AG09309 (cell line): ENCODE measurements at regions not wholly inside any gene's neighbourhood (a gene's known extent, or its start where the extent isn't known, plus 50 kb on each side); places are given as distances from the start of the nearest gene placed in this dataset.

ENCODE experiments used
- DNase-seq: peaks from one replicate; pipeline ENCODE4 v3.0.0-alpha.2; 2010; ENCODE audit warnings: low read depth
- H3K4me3 ChIP-seq: 2 replicates; pipeline ENCODE4 v1.5.1; 2011; ENCODE audit warnings: mild to moderate bottlenecking, low read depth, low read length, moderate library complexity; ENCODE audit not compliant: control insufficient read depth
- TF ChIP-seq, protein P1 (sequence below): IDR thresholded peaks from 2 replicates; pipeline ENCODE4 v1.5.1; 2011; ENCODE audit warnings: mild to moderate bottlenecking, low read depth, low read length, inconsistent platforms; ENCODE audit not compliant: insufficient read depth, control insufficient read depth; ENCODE audit errors: missing control alignments

GRCh38 chr10:91726355-91726754 is 71.9 kb upstream of the TNKS2 start:
- no peak overlapping the region for H3K4me3 ChIP-seq
- no peak for DNase-seq
- TF ChIP-seq, protein P1, sequence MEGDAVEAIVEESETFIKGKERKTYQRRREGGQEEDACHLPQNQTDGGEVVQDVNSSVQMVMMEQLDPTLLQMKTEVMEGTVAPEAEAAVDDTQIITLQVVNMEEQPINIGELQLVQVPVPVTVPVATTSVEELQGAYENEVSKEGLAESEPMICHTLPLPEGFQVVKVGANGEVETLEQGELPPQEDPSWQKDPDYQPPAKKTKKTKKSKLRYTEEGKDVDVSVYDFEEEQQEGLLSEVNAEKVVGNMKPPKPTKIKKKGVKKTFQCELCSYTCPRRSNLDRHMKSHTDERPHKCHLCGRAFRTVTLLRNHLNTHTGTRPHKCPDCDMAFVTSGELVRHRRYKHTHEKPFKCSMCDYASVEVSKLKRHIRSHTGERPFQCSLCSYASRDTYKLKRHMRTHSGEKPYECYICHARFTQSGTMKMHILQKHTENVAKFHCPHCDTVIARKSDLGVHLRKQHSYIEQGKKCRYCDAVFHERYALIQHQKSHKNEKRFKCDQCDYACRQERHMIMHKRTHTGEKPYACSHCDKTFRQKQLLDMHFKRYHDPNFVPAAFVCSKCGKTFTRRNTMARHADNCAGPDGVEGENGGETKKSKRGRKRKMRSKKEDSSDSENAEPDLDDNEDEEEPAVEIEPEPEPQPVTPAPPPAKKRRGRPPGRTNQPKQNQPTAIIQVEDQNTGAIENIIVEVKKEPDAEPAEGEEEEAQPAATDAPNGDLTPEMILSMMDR: no peak

- H3K4me3 ChIP-seq: no peak overlapping the region
- no peak for DNase-seq
- TF ChIP-seq, protein P1: no peak
Observed at GRCh38 chr10:91724933-91725332, 73.3 kb upstream of the TNKS2 start.

DNA sequence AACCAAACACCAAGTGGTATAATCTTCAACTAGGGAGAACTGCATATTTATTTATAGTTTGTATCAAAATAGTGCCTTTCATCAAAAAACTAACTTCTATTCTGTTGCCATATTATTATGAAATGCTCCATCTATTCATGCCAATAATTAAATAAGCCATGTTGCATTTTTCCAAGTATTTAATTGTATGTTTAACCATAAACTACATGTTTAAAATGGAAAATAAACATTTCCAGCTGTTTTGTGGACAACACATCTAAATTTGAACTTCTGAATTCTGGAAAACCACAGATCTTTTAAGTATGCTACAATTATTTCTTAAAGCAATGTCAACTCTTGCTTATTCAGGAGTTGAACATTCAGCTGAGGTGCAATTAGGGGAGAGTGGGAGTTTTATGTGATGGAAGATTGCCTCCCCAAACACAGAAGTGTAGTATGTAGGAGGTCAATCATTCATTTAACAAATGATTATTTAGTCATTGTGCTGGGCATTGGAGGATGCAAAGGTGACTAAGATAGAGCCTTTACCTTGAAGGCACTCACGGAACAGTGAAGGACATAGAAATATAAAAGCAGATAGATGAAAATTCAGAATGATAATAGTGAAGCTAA is 80.7 kb upstream of the PPP1R3C start:
- H3K4me3 ChIP-seq: no peak overlapping the region

DNA sequence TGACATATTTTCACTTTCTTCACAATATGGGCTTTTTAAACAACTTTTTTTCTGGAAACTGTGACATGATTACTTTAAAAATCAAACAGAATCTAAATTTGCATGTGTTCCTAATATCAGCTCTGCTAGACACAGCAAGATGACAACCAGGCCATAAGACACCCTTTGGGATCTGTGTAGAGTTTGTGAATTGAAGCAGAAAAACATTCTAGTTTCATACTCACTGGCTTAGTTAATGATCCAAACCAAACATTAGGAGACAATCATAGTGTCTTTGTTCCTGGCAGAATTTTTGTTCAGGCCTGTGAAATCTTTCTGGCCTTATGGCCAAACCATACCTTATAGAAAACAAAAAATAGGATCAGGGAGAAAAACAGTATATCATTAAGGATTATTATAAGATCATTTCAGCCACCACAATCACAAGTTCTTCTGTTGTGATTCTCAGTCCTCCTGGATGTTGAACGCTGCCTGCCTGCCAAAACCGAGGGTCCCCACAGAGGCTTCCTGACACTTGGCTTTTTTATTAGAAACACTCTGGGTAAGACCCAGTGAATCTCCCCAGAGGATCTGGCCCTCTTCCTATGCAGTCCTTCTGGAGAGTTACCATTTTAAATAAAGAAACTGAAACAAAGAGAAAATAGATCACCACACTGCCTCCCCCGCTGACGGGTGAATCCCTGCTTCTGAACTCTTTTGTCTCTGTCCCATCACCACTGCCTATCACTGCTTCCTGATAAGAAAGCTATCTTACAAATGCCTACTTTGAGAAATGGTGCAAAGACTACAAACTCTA is 79.2 kb upstream of the PPP1R3C start:
- DNase-seq: no peak
- H3K4me3 ChIP-seq: no peak overlapping the region
- TF ChIP-seq, protein P1: no peak

More for the DNA sequence above, 80.7 kb upstream of the PPP1R3C start:
- TF ChIP-seq, protein P1: no peak
- DNase-seq: no peak

GRCh38 chr10:91709394-91709798 is 76.5 kb upstream of the PPP1R3C start:
- TF ChIP-seq, protein P1: no peak
- DNase-seq: no peak
- H3K4me3 ChIP-seq: no peak overlapping the region

DNA sequence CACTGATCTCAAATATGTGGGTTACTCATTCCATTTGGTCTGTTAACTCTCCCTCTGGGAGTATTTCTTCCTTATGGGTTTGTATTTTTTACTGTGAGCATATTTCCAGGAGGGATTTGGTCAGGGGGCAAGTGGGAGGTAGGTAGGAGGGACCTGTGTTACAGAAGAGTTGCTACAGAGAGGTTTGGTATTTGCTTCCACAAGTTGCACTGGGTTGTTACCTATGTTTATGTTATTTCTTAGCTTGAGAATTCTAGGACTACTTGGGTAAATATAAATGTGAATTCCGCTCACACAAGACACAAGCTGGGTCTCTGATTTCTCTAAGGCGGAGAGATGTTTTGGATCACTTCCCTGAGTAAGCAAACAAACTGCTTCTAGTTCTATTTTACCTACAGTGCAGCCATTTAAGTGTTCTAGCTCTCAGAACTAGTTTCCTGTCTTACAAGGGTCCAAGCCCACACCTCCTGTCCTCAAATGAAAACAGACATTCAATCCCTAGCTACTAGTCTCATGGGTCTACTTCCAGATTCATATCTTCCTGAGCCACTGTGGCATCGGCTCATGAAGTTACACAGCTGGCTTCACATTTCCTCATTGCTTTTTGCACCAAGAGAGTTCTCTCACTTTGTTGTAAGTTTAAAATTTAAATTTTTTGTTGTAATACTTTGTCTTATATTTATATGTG is 75.4 kb upstream of the PPP1R3C start:
- DNase-seq: no peak

More for the DNA sequence above, 75.4 kb upstream of the PPP1R3C start:
- H3K4me3 ChIP-seq: no peak overlapping the region
- TF ChIP-seq, protein P1: no peak
